Osteocyte (in vitro differentiated cells): ENCODE measurements at regions not wholly inside any gene's neighbourhood (a gene's known extent, or its start where the extent isn't known, plus 50 kb on each side); places are given as distances from the start of the nearest gene placed in this dataset.

Source experiments
- DNase-seq: peaks from one replicate; pipeline ENCODE4 v3.0.0; 2021; ENCODE audit warnings: mixed read lengths; ENCODE audit not compliant: unreplicated experiment; ENCODE audit errors: extremely low spot score
- H3K27ac Mint-ChIP-seq: one replicate; pipeline ENCODE4 v1.8.0; 2021; ENCODE audit warnings: mild to moderate bottlenecking, mixed read lengths; ENCODE audit not compliant: unreplicated experiment
- H3K27me3 Mint-ChIP-seq: one replicate; pipeline ENCODE4 v1.8.0; 2021; ENCODE audit warnings: mixed read lengths; ENCODE audit not compliant: unreplicated experiment
- H3K36me3 Mint-ChIP-seq: one replicate; pipeline ENCODE4 v1.8.0; 2021; ENCODE audit warnings: mixed read lengths; ENCODE audit not compliant: unreplicated experiment
- H3K4me1 Mint-ChIP-seq: one replicate; pipeline ENCODE4 v1.8.0; 2021; ENCODE audit warnings: mixed read lengths; ENCODE audit not compliant: unreplicated experiment
- H3K4me3 Mint-ChIP-seq: one replicate; pipeline ENCODE4 v1.8.0; 2021; ENCODE audit warnings: mild to moderate bottlenecking, moderate library complexity, mixed read lengths; ENCODE audit not compliant: unreplicated experiment
- H3K9me3 Mint-ChIP-seq: one replicate; pipeline ENCODE4 v1.8.0; 2021; ENCODE audit warnings: mixed read lengths; ENCODE audit not compliant: unreplicated experiment
- CTCF ChIP-seq: fragments of 200-600 bp; sonication (generic); IDR thresholded peaks from 2 replicates; pipeline ENCODE4 v1.5.0; 2021; ENCODE audit warnings: antibody characterized with exemption, mild to moderate bottlenecking, moderate library complexity

- no peak for DNase-seq
- Mint-ChIP-seq H3K9me3 (no peaks in the 10 kb centered on the region), H3K27ac (no peak overlapping the region), H3K4me3 (peak overlapping the region; percentile 24), H3K36me3 (no peaks in the 10 kb centered on the region), H3K4me1 (peaks cover 2% of the 10 kb centered on the region), H3K27me3 (peaks cover 2% of the 10 kb centered on the region)
- TF ChIP-seq CTCF, result no peak
Observed at GRCh38 chr18:72692086-72692485, 147.9 kb upstream of the CBLN2 start.

- H3K27me3 Mint-ChIP-seq, result no peaks in the 10 kb centered on the region
- H3K4me1 Mint-ChIP-seq, result no peaks in the 10 kb centered on the region
- no peaks in the 10 kb centered on the region for H3K9me3 Mint-ChIP-seq
- no peaks in the 10 kb centered on the region for H3K36me3 Mint-ChIP-seq
- H3K4me3 Mint-ChIP-seq, result no peak overlapping the region
- no peak for TF ChIP-seq CTCF
- H3K27ac Mint-ChIP-seq, result no peak overlapping the region
- no peak for DNase-seq
Observed at GRCh38 chr18:72687736-72688135, 143.6 kb upstream of the CBLN2 start.

- Mint-ChIP-seq H3K4me1 (no peaks in the 10 kb centered on the region), H3K27me3 (peaks cover 3% of the 10 kb centered on the region), H3K4me3 (no peak overlapping the region), H3K36me3 (no peaks in the 10 kb centered on the region), H3K27ac (no peak overlapping the region), H3K9me3 (no peaks in the 10 kb centered on the region)
- no peak for DNase-seq
- TF ChIP-seq CTCF, result no peak
Observed at GRCh38 chr18:72675394-72675793, 131.3 kb upstream of the CBLN2 start.

GRCh38 chr18:72674710-72675109 is 130.6 kb upstream of the CBLN2 start:
- H3K4me3 Mint-ChIP-seq, result no peak overlapping the region
- no peak overlapping the region for H3K27ac Mint-ChIP-seq
- no peak for DNase-seq
- no peaks in the 10 kb centered on the region for H3K4me1 Mint-ChIP-seq
- no peaks in the 10 kb centered on the region for H3K36me3 Mint-ChIP-seq
- no peaks in the 10 kb centered on the region for H3K9me3 Mint-ChIP-seq
- H3K27me3 Mint-ChIP-seq, result peaks cover 2% of the 10 kb centered on the region
- TF ChIP-seq CTCF, result no peak

- Mint-ChIP-seq H3K9me3 (no peaks in the 10 kb centered on the region), H3K27me3 (peaks cover 2% of the 10 kb centered on the region), H3K4me1 (no peaks in the 10 kb centered on the region), H3K36me3 (no peaks in the 10 kb centered on the region), H3K4me3 (no peak overlapping the region), H3K27ac (no peak overlapping the region)
- DNase-seq, result no peak
- no peak for TF ChIP-seq CTCF
Observed at GRCh38 chr18:72673242-72673641, 129.1 kb upstream of the CBLN2 start.
